HEK293T (cell line): ENCODE measurements at regions not wholly inside any gene's neighbourhood (a gene's known extent, or its start where the extent isn't known, plus 50 kb on each side); places are given as distances from the start of the nearest gene placed in this dataset.
"Not testable (repeated sequence)": the region's sequence is repeated elsewhere in the genome, so short reads cannot be mapped to it uniquely, and the experiment has no call there.

Experiments used
- CTCF ChIA-PET: fragments of 350-600 bp; formaldehyde crosslinking; extraction: SDS; loops from one replicate; lab custom pipeline; 2021; ENCODE audit warnings: antibody characterized with exemption, inconsistent platforms; lab: Yijun Ruan, JAX
- POLR2A ChIA-PET: fragments of 350-600 bp; formaldehyde crosslinking; extraction: SDS; loops from one replicate; lab custom pipeline; 2020; ENCODE audit warnings: antibody characterized with exemption, inconsistent platforms; lab: Yijun Ruan, JAX
- DNase-seq: peaks from one replicate; pipeline ENCODE4 v3.0.0; 2012; ENCODE audit warnings: mixed read lengths; ENCODE audit errors: extremely low spot score
- ARNT ChIP-seq: fragments of 450-650 bp; IDR thresholded peaks from 2 replicates; pipeline ENCODE4 v1.6.1; 2017; ENCODE audit warnings: mild to moderate bottlenecking
- BHLHE40 ChIP-seq: fragments of 450-650 bp; IDR thresholded peaks from 2 replicates; pipeline ENCODE4 v1.6.1; 2016; ENCODE audit warnings: mild to moderate bottlenecking, moderate library complexity, borderline replicate concordance
- CTBP1 ChIP-seq: fragments of 450-650 bp; IDR thresholded peaks from 2 replicates; pipeline ENCODE4 v1.6.1; 2016; ENCODE audit warnings: borderline replicate concordance
- ELF4 ChIP-seq: fragments of 450-650 bp; IDR thresholded peaks from 2 replicates; pipeline ENCODE4 v1.6.1; 2017; ENCODE audit warnings: antibody characterized with exemption
- FOXA1 ChIP-seq: fragments of 450-650 bp; IDR thresholded peaks from 2 replicates; pipeline ENCODE4 v1.6.1; 2016; ENCODE audit warnings: mild to moderate bottlenecking
- FOXK2 ChIP-seq: fragments of 450-650 bp; IDR thresholded peaks from 2 replicates; pipeline ENCODE4 v1.6.1; 2016; ENCODE audit warnings: mild to moderate bottlenecking
- FOXM1 ChIP-seq: fragments of 450-650 bp; IDR thresholded peaks from 2 replicates; pipeline ENCODE4 v1.6.1; 2017; ENCODE audit warnings: mild to moderate bottlenecking, borderline replicate concordance
- HDGF ChIP-seq: fragments of 450-650 bp; IDR thresholded peaks from 2 replicates; pipeline ENCODE4 v1.6.1; 2017; ENCODE audit warnings: antibody characterized with exemption, borderline replicate concordance
- L3MBTL2 ChIP-seq: fragments of 450-650 bp; conservative IDR thresholded peaks from 2 replicates; pipeline ENCODE4 v1.6.1; 2016; ENCODE audit warnings: mild to moderate bottlenecking
- LEF1 ChIP-seq: fragments of 450-650 bp; IDR thresholded peaks from 2 replicates; pipeline ENCODE4 v1.6.1; 2017; ENCODE audit warnings: mild to moderate bottlenecking, borderline replicate concordance
- NFRKB ChIP-seq: fragments of 450-650 bp; IDR thresholded peaks from 2 replicates; pipeline ENCODE4 v1.6.1; 2016; ENCODE audit warnings: mild to moderate bottlenecking, moderate library complexity
- PKNOX1 ChIP-seq: fragments of 450-650 bp; IDR thresholded peaks from 2 replicates; pipeline ENCODE4 v1.6.1; 2016
- SP1 ChIP-seq: fragments of 450-650 bp; IDR thresholded peaks from 2 replicates; pipeline ENCODE4 v1.6.1; 2017
- SUZ12 ChIP-seq: fragments of 450-650 bp; IDR thresholded peaks from 2 replicates; pipeline ENCODE4 v1.6.1; 2016; ENCODE audit warnings: mild to moderate bottlenecking
- TARDBP ChIP-seq: fragments of 450-650 bp; IDR thresholded peaks from 2 replicates; pipeline ENCODE4 v1.6.1; 2016
- ZNF384 ChIP-seq: fragments of 450-650 bp; IDR thresholded peaks from 2 replicates; pipeline ENCODE4 v1.6.1; 2016

- no peak for TF ChIP-seq SUZ12
- no peak for TF ChIP-seq ARNT
- TF ChIP-seq FOXK2: no peak
- TF ChIP-seq L3MBTL2: no peak
- no peak for TF ChIP-seq BHLHE40
- TF ChIP-seq NFRKB: no peak
- TF ChIP-seq ELF4: no peak
- TF ChIP-seq TARDBP: no peak
- TF ChIP-seq SP1: no peak
- TF ChIP-seq FOXM1: no peak
- TF ChIP-seq CTBP1: no peak
- TF ChIP-seq FOXA1: no peak
- no peak for TF ChIP-seq PKNOX1
- no peak for TF ChIP-seq HDGF
- no peak for TF ChIP-seq LEF1
- TF ChIP-seq ZNF384: no peak
- ChIA-PET CTCF (no interaction called here), POLR2A (no interaction called here)
- no peak for DNase-seq
Measured at GRCh38 chr18:68164909-68165308, 550.0 kb downstream of the TMX3 start.

GRCh38 chr18:68153821-68154220, 561.1 kb downstream of the TMX3 start:
- DNase-seq, POLR2A ChIA-PET, CTCF ChIA-PET: not testable (repeated sequence)

- DNase-seq: peak; percentile 14
- ChIA-PET CTCF (no interaction called here), POLR2A (no interaction called here)
- TF ChIP-seq FOXA1: no peak
Measured at GRCh38 chr18:68152770-68153169, 562.1 kb downstream of the TMX3 start.

- POLR2A ChIA-PET: no interaction called here
- CTCF ChIA-PET: no interaction called here
- no peak for TF ChIP-seq BHLHE40
- no peak for TF ChIP-seq SUZ12
- no peak for TF ChIP-seq FOXK2
- TF ChIP-seq HDGF: no peak
- no peak for TF ChIP-seq PKNOX1
- TF ChIP-seq TARDBP: no peak
- TF ChIP-seq SP1: no peak
- no peak for TF ChIP-seq ZNF384
- no peak for TF ChIP-seq L3MBTL2
- no peak for TF ChIP-seq NFRKB
- TF ChIP-seq FOXA1: no peak
- no peak for TF ChIP-seq ARNT
- TF ChIP-seq LEF1: no peak
- TF ChIP-seq ELF4: no peak
- no peak for TF ChIP-seq FOXM1
- TF ChIP-seq CTBP1: no peak
- no peak for DNase-seq
Measured at GRCh38 chr18:68150961-68151360, 563.9 kb downstream of the TMX3 start.

- DNase-seq: no peak
- ChIA-PET CTCF (no interaction called here), POLR2A (no interaction called here)
- TF ChIP-seq LEF1 (no peak), ARNT (no peak), FOXA1 (no peak), L3MBTL2 (no peak), HDGF (no peak), NFRKB (no peak), CTBP1 (no peak), TARDBP (no peak)
Measured at GRCh38 chr18:68148863-68149262, 566.0 kb downstream of the TMX3 start.

- TF ChIP-seq SUZ12: no peak
- no peak for TF ChIP-seq FOXM1
- TF ChIP-seq L3MBTL2: no peak
- TF ChIP-seq HDGF: no peak
- TF ChIP-seq LEF1: no peak
- TF ChIP-seq NFRKB: no peak
- no peak for TF ChIP-seq ZNF384
- no peak for TF ChIP-seq SP1
- TF ChIP-seq FOXK2: no peak
- no peak for TF ChIP-seq BHLHE40
- no peak for TF ChIP-seq ELF4
- POLR2A ChIA-PET: no interaction called here
- CTCF ChIA-PET: no interaction called here
- DNase-seq: no peak
Measured at GRCh38 chr18:68147728-68148127, 567.2 kb downstream of the TMX3 start.

GRCh38 chr18:68121826-68122225, 593.1 kb downstream of the TMX3 start:
- ChIA-PET CTCF (no interaction called here), POLR2A (no interaction called here)
- DNase-seq: no peak
- no peak for TF ChIP-seq FOXK2
- TF ChIP-seq SUZ12: no peak
- TF ChIP-seq NFRKB: no peak
- no peak for TF ChIP-seq BHLHE40
- TF ChIP-seq CTBP1: no peak
- TF ChIP-seq ZNF384: no peak
- TF ChIP-seq HDGF: no peak
- no peak for TF ChIP-seq L3MBTL2
- TF ChIP-seq FOXM1: no peak
- TF ChIP-seq TARDBP: no peak
- TF ChIP-seq PKNOX1: no peak
- no peak for TF ChIP-seq SP1
- TF ChIP-seq LEF1: no peak
- TF ChIP-seq ELF4: no peak
